IPS-20b (cell line): ENCODE measurements at regions not wholly inside any gene's neighbourhood (a gene's known extent, or its start where the extent isn't known, plus 50 kb on each side); places are given as distances from the start of the nearest gene placed in this dataset.

ENCODE experiments used
- H3K27ac ChIP-seq: one replicate; pipeline ENCODE4 v1.5.1; 2013; ENCODE audit warnings: low read length
- H3K27me3 ChIP-seq: 2 replicates; pipeline ENCODE4 v1.6.1; 2013; ENCODE audit warnings: mild to moderate bottlenecking, low read length, inconsistent platforms; ENCODE audit not compliant: insufficient read depth
- H3K36me3 ChIP-seq: 2 replicates; pipeline ENCODE4 v1.6.1; 2013; ENCODE audit warnings: low read depth, mild to moderate bottlenecking, inconsistent platforms, low read length, moderate library complexity; ENCODE audit not compliant: insufficient read depth
- H3K4me1 ChIP-seq: 2 replicates; pipeline ENCODE4 v1.6.1; 2013; ENCODE audit warnings: mild to moderate bottlenecking, control low read depth, inconsistent platforms, low read length, moderate library complexity; ENCODE audit not compliant: insufficient read depth
- H3K4me3 ChIP-seq: 2 replicates; pipeline ENCODE4 v1.5.1; 2013; ENCODE audit warnings: mild to moderate bottlenecking, low read length, inconsistent platforms
- H3K9ac ChIP-seq: 2 replicates; pipeline ENCODE4 v1.6.1; 2013; ENCODE audit warnings: low read depth, mild to moderate bottlenecking, inconsistent platforms, low read length, moderate library complexity
- H3K9me3 ChIP-seq: 2 replicates; pipeline ENCODE4 v1.6.1; 2013; ENCODE audit warnings: mild to moderate bottlenecking, low read depth, low read length, inconsistent platforms; ENCODE audit not compliant: insufficient read depth

DNA sequence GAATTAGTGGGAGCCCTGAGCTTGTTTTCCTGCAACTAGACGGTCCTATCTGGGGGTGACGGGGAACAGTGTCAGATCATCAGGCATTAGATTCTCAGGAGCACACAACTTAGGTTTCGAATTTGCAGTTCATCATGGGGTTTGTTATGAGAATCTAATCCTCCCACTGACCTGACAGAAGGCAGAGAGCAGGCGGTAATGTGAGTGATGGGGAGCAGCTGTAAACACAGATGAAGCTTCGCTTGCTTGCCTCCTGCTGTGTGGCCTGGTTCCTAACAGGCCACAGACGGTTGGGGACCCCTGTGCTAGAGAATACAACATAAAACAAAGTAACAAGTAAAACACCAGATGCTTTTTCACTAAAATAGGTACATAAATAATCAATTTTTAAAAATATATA, 86.2 kb upstream of the BLTP1 start:
- Histone ChIP-seq H3K9me3 (no peaks in the 10 kb centered on the region), H3K36me3 (no peaks in the 10 kb centered on the region), H3K27ac (no peak overlapping the region)

DNA sequence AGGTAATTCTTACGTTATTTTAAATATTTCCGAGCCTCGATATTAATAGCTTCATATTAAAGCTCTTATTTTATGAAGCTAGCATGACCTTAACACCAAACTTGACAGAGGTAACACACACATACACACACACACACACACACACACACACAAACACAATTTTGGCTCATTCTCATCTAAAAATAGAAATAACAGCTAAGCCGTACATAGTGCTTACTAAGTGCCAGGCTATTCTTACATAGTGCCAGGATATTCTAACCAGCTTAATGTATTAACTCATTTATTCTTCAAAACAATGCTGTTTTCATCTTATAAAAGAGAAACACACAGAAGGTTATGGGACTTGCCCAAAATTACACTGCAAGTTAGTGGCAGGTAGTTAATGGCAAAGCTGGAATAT, 87.0 kb upstream of the BLTP1 start:
- Histone ChIP-seq H3K27me3 (no peaks in the 10 kb centered on the region), H3K4me3 (no peak overlapping the region), H3K36me3 (no peaks in the 10 kb centered on the region), H3K9ac (no peak overlapping the region), H3K27ac (no peak overlapping the region), H3K4me1 (no peaks in the 10 kb centered on the region), H3K9me3 (no peaks in the 10 kb centered on the region)

More for the DNA sequence above, 86.2 kb upstream of the BLTP1 start:
- Histone ChIP-seq H3K4me1 (no peaks in the 10 kb centered on the region), H3K27me3 (no peaks in the 10 kb centered on the region), H3K9ac (no peak overlapping the region), H3K4me3 (no peak overlapping the region)

DNA sequence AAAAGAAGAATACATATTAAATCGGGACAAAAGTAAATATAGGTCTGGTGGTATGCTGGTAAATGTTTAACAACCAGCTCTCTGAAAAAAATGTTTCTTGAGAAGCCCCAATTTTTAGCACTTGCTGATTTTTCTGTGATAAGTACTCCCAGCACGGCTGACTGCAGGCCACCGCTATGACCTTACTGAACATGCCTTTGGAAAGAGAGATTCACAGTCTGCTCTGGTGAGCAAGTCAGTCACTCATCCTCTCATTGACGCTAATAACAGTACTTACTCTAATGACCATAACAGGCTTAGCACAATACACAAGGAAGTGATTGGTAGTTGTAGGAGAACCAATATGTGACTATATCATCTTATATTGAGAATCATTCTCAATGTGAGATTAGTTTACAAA, 98.9 kb upstream of the BLTP1 start:
- H3K36me3 ChIP-seq, result no peaks in the 10 kb centered on the region
- no peak overlapping the region for H3K27ac ChIP-seq
- H3K4me3 ChIP-seq, result no peak overlapping the region
- no peak overlapping the region for H3K9ac ChIP-seq
- no peaks in the 10 kb centered on the region for H3K4me1 ChIP-seq
- H3K27me3 ChIP-seq, result no peaks in the 10 kb centered on the region
- no peaks in the 10 kb centered on the region for H3K9me3 ChIP-seq

DNA sequence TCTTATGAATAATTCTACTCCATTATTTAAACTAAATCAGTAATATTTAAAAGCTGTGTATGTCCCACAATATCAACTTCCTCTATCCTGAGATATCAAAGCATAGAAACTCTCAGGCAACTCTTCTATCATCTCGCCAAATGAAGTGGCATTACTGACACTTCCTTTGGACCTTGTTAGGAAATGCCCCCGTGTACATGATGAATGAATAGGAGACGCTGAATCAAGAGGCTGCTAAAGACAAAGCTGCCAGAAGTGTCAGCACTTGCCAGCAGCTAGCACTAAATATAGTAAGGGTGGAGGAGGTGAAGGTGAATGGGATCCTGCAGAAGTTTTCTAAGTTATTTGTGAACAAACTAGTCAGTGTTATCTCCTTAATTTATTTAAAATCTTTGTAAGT, 99.5 kb upstream of the BLTP1 start:
- Histone ChIP-seq H3K4me3 (no peak overlapping the region), H3K27me3 (no peaks in the 10 kb centered on the region), H3K9me3 (no peaks in the 10 kb centered on the region), H3K36me3 (no peaks in the 10 kb centered on the region), H3K27ac (no peak overlapping the region), H3K9ac (no peak overlapping the region), H3K4me1 (no peaks in the 10 kb centered on the region)

DNA sequence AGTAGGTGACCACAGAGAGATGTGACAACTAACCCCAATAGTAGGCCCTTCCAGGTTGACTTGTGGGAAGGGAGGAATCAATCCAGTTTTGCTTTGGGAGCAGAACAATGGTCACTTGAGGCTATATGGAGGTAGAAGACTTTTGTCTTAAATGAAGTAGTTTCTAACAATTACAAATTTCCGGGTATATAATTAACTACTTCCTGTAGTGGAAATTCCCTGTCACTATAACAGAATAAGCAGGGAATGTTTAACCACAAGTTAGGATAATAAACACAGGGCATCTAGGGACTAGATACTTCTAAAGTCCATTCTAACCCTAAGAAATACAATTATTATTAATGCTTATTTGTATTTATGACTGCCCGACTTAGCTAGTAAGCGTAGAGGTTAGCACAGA, 99.0 kb upstream of the TRPC3 start:
- Histone ChIP-seq H3K4me1 (no peaks in the 10 kb centered on the region), H3K27ac (no peak overlapping the region), H3K27me3 (no peaks in the 10 kb centered on the region), H3K9me3 (no peaks in the 10 kb centered on the region), H3K4me3 (no peak overlapping the region), H3K36me3 (no peaks in the 10 kb centered on the region), H3K9ac (no peak overlapping the region)

DNA sequence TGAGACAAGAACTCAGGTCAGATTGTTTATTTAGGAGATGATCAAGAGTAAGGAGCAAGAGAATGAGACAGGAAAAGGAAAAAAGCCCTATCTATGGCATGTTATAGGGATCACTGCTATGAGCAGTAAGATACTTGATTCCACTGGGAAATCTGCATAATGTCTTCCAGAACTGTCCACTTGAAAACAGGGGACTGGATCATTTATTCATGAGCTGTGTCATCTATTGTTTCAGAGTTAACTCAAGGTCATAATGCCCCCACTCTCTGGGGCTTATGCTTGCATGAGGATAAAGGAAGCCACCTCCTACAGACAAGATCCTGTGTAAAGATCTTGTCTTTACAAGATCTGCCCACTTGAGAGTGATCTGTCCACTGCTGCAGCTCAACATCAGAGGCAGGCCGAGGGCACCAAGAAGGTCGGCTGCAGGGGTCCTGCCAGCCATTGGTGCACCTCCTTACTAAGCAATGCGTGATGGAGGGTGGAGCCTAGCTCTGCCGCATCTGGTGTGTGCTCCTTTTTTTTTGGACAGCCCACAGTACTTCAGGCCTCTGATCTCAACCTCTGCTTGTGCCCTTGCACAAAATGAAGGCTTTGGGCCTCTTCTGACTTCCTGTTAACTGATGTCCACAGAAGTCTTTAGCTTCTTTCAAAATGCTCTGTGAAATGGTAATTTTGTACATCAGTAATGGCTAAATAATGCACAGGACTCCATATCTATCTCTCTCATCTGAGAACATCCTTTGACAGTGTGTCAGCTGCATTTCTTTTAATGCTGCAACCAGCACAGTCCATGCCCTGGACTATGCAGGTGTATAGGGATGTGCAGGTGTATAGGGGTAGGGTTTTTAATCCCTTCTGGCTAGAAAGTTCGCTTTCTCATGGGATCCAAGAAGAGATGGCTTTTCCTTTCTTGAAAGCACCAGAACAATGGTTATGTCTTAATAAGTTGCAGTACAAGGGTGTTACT, 95.9 kb upstream of the TRPC3 start:
- H3K4me3 ChIP-seq, result no peak overlapping the region
- H3K9me3 ChIP-seq, result no peaks in the 10 kb centered on the region
- no peak overlapping the region for H3K9ac ChIP-seq
- no peaks in the 10 kb centered on the region for H3K27me3 ChIP-seq
- H3K27ac ChIP-seq, result no peak overlapping the region
- H3K4me1 ChIP-seq, result no peaks in the 10 kb centered on the region
- H3K36me3 ChIP-seq, result no peaks in the 10 kb centered on the region

DNA sequence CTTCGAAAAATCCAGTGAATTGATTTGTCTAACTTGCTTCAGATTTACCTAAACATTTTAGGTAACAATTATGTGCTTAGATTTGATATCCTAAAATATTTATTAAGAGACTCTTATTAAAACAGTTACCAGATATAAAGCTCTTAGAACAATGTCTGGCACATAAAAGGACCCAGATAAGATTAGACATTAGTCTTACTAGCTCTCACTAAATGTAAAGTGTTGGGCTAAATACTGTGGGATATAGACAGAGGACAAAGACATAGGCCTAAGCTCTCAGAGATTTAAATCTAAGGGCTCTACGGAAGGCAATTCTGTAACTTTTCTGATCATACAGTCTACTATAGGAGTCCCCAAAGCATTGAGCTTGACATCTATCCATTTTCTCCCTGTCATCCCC, 94.4 kb upstream of the TRPC3 start:
- Histone ChIP-seq H3K4me3 (no peak overlapping the region), H3K9me3 (no peaks in the 10 kb centered on the region), H3K36me3 (no peaks in the 10 kb centered on the region), H3K4me1 (no peaks in the 10 kb centered on the region), H3K27ac (no peak overlapping the region), H3K27me3 (no peaks in the 10 kb centered on the region), H3K9ac (no peak overlapping the region)

DNA sequence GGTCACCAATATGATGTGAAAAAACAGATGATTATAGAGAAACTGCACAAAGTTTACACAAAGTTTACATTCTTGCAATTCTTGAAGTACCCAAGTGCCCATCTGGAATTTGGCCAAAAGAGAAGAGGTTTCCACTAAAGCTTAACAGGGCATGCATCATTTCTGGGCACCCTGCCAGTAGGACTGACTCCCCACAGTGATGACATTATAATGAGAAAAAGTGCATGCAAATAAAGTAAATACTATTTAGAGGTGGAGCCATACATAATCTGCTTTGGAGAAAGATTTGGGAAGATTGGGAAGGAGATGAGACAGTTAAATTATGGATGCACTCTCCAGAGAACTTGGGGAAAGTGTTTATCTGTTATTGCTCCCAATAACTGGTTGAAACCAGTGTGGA, 93.7 kb upstream of the TRPC3 start:
- Histone ChIP-seq H3K36me3 (no peaks in the 10 kb centered on the region), H3K9me3 (no peaks in the 10 kb centered on the region), H3K9ac (no peak overlapping the region), H3K4me3 (no peak overlapping the region), H3K27ac (no peak overlapping the region), H3K4me1 (no peaks in the 10 kb centered on the region), H3K27me3 (no peaks in the 10 kb centered on the region)

DNA sequence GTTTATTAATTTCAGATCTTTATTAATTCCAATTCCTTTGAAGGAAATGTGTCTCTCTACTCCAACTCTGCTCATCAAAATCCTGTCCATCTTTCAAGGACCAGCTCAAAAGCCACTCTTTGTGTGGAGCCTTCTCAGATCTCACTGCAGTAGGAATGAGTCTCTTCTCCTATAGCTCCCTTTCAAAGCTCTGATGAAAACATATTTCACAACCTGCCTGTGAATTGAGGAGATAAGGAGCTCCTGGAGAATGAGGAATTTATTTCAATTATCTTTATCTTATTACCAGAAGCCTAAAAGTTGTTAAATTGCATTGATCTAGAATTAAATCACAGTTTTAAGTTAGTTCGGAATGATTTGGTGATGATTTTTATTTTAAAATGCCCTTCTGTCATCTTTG, 92.6 kb upstream of the TRPC3 start:
- no peaks in the 10 kb centered on the region for H3K36me3 ChIP-seq
- H3K27ac ChIP-seq, result no peak overlapping the region
- H3K9ac ChIP-seq, result no peak overlapping the region
- no peaks in the 10 kb centered on the region for H3K9me3 ChIP-seq
- no peaks in the 10 kb centered on the region for H3K4me1 ChIP-seq
- H3K4me3 ChIP-seq, result no peak overlapping the region
- no peaks in the 10 kb centered on the region for H3K27me3 ChIP-seq

DNA sequence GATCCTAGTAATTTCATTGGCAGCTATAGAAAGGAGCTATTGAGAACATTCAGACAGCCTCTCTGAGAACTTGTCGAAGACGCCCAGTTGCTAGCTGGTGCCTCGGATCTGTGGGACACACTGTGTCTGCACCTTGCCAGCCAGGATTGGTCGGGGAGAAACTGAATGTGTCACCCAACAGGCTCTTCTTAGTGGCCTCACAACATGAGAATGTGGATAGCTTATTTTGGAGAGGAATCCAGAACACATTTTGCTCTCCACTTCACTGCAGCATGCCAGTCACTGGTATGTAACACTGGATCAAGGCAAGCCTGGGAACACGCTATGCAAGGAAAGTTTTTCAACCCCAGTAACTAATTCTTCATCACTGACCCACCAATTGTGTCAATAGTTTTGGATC, 89.5 kb upstream of the TRPC3 start:
- Histone ChIP-seq H3K4me3 (no peak overlapping the region), H3K9me3 (no peaks in the 10 kb centered on the region), H3K36me3 (no peaks in the 10 kb centered on the region), H3K4me1 (no peaks in the 10 kb centered on the region), H3K9ac (no peak overlapping the region), H3K27ac (no peak overlapping the region), H3K27me3 (no peaks in the 10 kb centered on the region)

DNA sequence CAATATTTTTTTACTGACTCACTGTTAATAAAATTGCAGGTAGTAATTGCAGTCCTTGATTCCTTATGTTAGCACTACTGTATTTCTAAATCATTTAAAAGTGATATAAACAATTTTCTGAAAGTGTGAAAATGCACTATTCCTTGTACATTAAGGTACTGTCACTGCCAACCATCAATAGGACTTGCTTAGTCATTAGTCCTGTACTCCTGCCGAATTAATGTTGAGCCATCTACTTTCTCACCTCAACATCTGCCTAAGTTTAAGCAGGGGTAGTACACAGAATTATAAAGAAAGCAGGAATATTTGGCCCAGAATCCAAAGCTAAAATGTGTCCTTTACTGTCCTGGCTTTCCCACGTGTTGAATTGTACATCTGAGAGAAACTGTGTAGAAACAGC, 87.0 kb upstream of the TRPC3 start:
- H3K9ac ChIP-seq, result no peak overlapping the region
- no peak overlapping the region for H3K27ac ChIP-seq
- no peaks in the 10 kb centered on the region for H3K36me3 ChIP-seq
- no peaks in the 10 kb centered on the region for H3K4me1 ChIP-seq
- no peaks in the 10 kb centered on the region for H3K27me3 ChIP-seq
- H3K9me3 ChIP-seq, result no peaks in the 10 kb centered on the region
- H3K4me3 ChIP-seq, result no peak overlapping the region

DNA sequence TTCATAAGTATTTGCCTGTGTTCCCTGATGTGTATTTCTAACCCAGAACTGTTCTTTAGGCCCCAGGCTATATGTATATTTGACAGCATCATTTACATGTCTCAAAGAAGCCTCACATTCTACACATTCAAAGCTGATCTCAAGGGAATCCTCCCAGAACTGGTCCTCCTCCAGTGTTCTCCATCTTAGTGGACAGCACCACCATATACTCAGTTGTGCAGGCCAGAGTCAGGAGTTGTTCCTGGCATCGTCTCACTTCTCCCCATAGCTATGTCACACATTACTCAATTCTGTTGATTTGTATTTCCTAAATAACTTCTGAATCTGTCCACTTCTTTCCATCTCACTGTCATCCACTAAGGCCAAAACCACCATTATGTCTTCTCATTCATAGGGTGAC, 82.8 kb upstream of the TRPC3 start:
- Histone ChIP-seq H3K27me3 (no peaks in the 10 kb centered on the region), H3K36me3 (no peaks in the 10 kb centered on the region), H3K4me3 (no peak overlapping the region), H3K9ac (no peak overlapping the region), H3K27ac (no peak overlapping the region), H3K9me3 (no peaks in the 10 kb centered on the region), H3K4me1 (no peaks in the 10 kb centered on the region)
